HG02571 (cell line): ENCODE measurements at regions not wholly inside any gene's neighbourhood (a gene's known extent, or its start where the extent isn't known, plus 50 kb on each side); places are given as distances from the start of the nearest gene placed in this dataset.

Experiments used
- ATAC-seq: cut with Tn5 transposase; IDR thresholded peaks from one replicate; pipeline ENCODE4 v1.9.1; 2021; ENCODE audit warnings: mild to moderate bottlenecking, moderate library complexity; ENCODE audit not compliant: unreplicated experiment

DNA sequence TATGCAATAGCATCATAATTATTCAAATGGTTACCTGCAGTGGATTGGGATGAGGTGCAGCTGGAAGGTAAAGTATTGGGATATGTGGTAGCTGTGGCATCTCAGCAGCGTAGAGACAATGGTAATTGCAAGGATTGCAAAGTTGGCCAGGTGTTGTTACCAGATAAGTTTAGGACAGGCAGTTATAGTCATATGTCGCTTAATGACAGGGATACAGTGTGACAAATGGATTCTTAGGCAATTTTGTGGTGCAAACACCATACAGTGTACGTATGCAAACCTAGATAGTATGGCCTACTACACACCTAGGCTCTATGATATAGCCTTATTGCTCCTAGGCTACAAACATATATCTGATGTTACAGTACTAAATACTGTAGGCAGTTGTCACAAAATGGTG, 163.5 kb upstream of the LYZL2 start:
- no peak for ATAC-seq

DNA sequence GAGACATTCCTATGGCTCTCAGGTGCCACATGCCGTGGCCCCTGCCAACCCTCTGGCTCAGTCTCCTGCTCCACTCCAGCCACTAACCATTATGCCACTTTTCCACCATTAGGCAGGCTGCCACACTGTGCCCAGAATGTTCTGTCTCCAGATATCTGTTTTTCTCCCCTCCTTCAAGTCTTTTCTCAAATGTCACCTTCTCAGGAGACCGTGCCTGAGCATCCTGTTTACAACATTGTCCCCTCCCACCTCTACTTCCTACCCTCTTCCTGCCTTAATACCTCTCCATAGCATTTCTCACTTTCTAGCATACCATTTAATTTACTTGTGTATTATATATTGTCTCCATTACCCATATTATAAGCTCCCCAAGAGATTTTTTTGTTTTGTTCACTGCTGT, 162.5 kb upstream of the LYZL2 start:
- ATAC-seq: no peak

DNA sequence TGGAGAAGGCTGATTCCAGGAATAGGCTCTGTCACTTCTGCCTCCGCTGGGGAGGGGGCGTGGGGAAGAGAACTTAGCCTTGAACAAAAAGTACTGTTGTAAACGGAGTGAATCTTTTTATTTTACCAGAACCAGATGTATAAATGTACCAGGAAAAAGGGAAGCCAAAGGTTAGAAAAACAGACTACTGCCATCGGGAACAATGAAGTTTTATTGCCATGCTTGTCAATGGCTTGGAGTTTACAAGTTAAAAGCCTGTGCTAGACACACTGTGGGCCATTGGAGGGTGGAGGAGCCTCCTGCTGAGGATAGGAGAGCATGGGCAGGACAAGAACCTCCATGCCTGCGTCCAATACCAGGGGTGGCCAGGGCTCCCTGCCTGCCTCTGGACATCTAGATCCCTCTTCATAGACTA, 161.7 kb upstream of the LYZL2 start:
- no peak for ATAC-seq

DNA sequence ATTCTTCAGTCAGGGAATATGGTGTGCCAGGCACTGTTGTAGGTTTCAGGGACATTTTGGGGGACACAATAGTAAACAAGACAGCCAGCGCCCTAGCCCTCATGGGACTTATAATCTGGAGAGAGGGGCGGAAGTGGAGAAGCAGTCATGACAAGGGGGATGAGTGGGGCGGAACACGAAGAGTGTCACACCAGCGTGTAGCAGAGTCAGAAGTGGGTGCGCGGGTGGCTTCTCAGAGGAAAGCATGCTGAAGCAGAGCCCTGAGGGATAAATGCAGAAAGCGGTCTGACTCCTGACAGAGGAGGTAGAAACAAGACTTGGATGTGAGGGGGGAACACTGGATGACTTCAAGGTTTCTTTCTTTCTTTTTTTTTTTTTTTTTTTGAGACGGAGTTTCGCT, 160.3 kb upstream of the LYZL2 start:
- no peak for ATAC-seq

DNA sequence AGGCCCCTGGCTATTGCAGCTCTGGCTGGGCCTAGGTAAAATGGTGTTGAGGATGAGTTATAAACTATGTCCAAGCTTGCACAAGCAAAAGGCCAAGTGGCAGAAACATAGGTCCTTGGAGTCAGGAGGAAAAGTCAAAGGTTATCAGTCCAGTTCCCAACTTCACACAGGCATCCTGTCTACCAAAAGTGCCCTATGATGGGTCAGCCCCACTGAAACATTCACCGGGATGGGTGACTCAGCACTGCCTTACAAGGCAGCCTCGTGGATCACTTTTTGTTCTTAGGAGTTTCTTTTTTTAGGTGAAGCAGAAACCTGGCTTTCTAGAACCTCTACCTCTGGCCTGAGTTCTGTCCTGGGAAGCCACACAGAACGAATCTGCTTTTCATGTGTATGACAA, 158.8 kb upstream of the LYZL2 start:
- ATAC-seq: no peak

DNA sequence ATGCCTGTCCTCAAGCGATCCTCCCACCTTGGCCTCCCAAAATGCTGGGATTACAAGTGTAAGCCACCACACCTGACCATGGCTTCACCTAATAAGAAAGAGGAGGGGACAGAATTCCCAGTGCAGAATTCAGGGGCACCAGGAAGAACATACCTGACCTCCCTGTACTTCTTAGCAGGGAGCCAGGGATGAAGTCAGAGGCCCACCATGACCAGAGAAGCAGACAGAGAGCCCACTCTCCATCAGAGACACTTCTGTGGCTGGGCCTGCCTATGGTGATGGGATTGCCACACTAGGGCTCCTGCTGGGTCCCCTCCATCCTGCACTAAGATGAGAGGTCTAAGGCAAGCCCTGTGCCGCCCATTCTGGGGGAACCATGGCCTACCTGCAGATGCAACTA, 157.4 kb upstream of the LYZL2 start:
- ATAC-seq: no peak

DNA sequence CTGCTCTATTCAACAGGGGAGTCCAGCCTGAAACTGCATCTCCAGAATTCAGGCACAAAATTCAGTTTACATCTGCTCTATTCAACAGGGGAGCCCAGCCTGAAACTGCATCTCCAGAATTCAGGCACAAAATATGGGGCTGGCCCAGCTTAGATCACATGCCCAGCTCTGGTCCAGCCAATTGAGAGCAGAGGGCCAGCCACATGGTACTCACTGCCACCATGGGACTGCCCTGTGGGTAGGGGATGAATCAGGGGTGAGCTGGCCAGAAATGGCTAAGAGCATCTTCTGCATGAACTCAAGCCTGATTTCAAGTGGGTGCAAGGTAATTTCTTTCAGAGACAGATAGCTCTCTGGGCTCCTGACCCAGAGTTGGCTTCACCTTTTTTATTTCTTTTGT, 156.6 kb upstream of the LYZL2 start:
- ATAC-seq: no peak

DNA sequence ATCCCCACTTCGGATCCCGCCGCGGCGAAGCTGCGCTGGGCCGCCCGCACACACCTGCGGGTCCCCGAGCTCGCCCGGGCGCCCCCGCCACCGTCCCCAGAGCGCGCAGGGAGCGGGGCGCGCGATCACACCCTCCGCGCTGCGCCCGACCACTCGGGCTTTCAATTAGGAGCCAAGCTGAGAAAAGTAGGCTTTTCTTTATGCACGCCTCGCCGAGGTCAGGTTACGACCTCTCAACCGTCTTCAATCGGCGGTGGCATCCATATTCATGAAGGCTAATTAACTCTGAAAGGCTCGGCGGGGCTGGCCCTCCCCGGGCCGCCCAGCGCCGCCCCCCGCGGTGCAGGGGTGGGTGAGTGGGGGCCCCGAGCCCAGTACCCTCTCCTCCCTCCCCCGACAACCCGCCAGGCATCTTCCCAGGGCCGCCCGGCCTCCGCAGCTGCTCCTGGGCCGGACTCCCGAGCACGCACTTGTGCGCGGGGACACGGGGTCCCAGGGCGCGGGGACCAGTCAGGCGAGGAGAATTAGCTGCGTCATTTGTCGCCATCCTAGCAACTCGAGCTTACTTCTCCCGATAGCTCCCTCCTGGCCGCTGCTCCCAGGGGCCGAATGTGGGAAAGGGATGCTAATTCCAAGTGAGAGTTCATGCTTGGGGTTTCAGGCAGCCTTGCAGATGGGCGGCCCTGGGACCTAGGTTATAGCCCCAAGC, 155.5 kb upstream of the LYZL2 start:
- no peak for ATAC-seq

DNA sequence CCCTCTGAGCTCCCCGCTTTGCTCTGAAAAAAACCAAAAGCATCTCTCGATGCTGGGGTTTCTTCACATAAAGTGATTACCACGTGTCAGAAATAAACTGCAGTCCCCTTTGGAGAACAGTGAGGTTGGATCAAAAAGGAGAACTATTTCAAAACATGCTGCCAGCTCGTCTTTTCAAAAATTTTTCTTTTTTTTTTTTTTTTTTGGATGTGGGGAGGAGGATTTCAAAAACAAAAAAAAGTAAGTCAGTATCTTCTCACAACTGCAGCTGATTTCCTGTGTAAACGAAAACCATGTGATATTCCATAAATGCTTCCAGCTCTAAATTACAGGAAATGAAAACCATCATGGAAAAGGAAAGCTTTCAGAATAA, 155.0 kb upstream of the LYZL2 start:
- no peak for ATAC-seq

DNA sequence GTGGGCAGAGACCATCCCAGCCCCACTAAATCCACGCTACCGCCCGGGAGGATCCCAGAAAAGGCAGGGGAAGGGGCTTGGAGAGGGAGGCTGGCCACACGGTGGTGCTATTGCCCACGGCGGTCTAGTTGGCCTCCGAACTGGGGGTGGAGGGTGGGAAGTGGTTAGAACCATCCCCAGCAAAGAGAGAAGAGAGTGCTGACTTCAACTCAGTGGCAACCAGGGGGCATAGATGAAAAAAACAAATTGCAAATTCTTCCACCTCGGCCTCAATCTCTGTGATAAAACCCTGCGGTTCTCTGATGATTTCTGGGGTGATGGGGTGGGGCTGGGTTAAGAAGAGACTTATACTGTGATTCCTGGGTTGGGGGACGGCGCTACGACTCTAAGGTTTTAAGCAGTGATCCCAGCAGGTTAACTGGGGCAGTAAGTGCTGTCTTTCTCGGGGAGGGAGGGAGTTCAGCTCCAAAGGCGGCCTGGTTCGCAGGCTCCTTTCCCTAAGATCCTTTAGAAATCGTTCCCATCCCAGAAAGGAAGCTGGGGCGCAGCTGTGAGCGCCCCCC, 154.5 kb upstream of the LYZL2 start:
- ATAC-seq: peak; percentile 46

DNA sequence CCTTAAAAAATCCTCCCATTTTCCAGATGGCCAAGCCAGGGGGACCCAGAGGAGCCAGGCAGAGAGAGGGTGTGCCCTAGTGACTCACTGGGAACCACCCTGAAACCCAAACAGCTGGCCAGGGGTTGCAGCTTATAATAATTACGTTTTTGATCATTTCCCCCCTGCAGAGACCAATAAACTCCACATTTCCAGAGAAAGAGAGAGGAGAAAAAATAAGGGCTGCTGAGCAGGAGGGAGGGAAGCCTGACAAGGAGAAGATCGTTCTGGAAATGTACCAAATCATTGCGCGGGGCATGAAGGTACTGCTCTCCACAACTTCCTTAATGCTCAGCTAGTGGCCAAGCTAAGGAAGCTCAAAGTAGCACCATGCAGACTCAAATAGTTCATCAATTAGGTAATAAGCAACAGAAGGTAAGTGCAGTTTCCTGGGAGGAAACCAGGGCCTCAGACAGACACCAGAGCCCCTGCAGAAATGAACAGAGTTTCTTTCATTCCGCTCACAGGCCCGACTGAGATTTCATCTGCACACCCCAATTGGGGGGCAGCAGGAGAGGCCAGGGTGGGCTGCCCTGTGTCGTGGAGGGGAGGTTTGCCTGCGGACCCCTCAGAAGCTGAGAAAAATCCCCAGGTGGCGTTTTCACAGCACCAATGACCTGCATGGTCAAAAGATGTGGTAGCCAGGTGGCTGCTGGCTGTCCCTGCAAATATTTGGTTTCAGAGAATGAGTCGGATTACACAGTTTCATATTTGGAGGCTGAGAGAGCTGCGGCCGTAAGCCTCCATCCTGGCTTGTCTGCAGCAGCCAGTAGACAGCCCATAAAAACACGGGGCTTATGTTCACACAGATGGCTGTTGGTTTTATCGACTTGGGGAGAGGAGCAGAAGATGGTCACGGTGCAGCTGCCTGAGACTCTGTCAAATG, 153.2 kb upstream of the LYZL2 start:
- ATAC-seq: no peak

DNA sequence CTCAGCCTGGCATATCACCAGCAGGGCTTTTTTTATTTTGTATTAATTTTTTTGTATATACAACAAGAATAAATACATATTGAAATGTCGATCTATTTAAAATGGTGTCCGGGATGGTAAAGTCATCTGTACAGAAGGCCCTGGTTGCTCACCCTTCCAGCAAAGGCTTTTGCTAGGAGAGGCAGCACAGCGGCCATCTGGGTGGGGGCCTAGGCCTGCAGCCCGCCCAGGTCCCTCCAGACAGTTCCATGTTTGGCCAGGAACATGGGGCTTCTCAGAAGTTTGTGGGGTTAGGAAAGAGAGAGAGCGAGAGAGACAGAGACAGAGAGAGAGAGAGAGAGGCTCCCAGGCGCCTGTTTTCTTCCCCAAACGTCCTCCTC, 152.6 kb upstream of the LYZL2 start:
- ATAC-seq: no peak

DNA sequence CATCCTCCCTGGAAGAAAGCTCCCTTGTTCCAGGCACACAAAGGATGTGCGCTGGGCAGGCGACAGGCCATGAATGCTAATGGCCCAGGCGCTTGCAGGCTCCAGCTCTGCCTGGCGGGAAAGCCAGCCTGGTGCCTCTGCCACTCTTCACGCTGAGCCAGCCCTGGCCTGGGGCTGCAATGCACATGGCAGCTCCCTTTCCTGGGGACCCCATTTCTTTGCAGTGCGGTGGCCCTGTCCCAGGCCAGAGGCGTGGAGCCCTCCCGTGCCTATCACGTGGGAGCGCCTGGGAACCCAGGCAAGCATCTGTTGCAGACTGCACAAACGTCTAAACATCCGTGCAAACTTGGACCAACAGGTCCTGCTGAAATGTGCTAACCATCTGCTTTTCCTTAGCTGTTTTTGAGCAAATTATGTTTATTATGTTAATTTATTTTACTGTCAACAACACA, 152.1 kb upstream of the LYZL2 start:
- ATAC-seq: no peak

DNA sequence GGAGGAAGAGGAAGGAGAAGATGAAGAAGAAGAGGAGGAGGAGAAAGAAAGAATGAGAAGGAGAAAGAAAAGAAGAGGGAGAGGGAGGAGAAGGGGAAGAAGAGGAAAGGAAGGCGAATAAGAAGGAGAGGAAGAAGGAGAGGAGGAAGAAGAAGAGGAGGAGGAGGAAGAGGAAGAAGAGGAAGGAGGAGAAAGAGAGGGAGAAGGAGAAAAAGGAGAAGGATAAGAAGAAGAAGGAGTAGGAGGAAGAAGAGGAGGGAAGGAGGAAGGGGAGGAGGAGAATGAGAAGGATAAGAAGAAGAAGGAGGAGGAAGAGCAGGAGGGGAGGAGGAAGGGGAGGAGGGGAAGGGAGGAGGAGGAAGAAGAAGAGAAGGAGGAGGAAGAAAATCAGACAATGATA, 149.2 kb upstream of the LYZL2 start:
- no peak for ATAC-seq

DNA sequence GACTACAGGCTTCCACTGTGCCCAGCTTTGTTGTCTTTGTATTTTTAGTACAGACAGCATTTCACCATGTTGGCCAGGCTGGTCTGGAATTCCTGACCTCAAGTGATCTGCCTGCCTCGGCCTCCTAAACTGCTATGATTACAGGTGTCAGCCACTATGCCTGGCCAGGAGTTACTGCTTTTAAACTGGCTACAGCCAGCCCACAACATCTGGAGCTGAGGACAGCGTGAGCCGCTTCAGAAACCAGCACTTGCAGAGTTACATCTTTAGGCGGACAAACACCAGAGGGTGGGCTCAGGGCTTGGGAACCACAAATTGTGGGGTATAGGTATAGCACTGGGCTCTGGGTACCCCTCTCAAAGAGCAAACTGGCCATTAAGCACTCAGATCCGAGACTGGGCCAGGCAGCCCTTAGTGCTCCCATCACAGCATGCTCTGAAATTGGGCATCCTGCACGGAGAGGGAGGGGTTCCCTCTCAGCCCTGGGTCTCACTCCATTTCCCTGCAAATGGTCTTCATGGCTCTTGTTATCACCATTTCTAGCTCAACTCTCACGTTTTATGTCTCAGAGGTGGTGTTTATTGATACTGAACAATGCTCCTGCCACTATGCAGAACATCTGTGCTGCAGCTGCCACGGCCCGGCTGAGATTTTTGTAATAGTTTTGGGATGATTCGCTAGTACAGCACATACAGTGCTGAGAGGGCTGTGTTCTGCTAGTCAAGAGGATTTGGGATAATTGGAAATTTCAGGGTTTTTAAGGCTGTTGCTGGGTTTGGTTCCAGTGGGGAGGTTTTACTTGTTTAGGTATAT, 146.4 kb upstream of the LYZL2 start:
- ATAC-seq: no peak

DNA sequence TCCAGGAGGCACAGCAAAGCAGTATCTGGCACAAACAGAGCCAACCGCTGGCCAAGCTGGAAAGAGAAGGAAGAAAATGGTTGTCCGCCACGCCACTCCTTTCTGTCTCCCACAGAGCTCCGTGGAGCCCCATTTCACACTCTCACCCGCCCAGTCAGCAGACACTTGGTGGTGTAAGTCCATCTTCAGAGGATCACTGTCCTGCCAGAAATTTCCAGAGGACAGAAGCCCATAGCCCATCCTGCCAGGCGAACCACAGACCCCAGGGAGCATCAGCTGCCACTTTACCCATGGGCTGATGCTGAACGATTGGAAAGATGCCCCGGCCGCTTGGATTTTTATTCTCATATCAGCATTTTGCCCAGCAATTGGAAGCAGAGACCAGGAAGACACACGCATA, 144.7 kb upstream of the LYZL2 start:
- no peak for ATAC-seq

DNA sequence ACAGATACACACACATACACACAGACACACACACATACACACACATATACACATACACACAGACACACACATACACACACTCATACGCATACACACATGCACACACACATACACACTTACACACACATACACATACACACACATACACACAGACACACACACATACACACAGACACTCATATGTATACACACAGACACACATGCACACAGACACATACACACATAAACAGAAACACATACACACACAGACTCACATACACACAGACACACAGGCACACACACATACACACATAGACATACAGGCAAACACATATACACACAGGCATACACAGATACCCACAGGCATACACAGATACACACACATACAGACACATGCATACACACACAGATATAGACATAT, 143.9 kb upstream of the LYZL2 start:
- ATAC-seq: no peak

DNA sequence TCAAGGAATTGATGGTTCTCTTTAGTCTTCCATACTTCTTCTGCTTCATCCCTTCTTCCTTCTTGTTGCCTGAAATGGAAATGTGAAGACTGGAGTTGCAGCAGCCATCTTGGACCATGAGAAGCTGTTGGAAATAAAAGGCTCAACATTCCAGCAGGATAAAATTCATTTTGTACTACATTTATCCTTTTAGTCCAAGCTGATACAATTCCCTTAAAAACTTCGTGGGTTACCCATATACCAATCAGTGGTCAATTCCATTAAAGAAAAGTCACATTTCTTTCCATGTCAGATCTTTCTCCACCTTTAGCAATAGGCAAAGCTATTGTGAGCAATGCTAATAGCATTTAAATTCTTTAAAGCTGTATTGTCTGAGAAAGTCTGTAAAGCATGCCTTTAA, 141.3 kb upstream of the LYZL2 start:
- no peak for ATAC-seq

DNA sequence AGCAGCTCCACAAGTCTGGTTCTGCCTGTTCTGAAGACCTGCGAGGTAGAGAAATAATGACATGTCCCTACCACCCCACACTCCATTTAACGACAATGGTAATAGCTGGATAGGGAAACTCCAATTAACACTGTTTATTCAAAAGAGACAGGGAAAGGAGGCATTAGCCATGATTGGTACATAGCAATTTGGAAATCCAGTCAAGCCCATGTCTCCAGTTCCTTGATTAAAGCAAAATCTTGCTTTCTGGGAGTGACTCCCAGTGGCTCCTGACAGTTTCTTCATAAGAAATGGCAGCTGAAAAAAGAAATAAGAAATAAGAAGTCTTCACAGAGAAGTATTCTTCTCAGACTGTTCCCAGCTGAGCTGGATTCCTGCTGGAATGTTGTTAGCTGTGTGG, 140.7 kb upstream of the LYZL2 start:
- ATAC-seq: no peak

DNA sequence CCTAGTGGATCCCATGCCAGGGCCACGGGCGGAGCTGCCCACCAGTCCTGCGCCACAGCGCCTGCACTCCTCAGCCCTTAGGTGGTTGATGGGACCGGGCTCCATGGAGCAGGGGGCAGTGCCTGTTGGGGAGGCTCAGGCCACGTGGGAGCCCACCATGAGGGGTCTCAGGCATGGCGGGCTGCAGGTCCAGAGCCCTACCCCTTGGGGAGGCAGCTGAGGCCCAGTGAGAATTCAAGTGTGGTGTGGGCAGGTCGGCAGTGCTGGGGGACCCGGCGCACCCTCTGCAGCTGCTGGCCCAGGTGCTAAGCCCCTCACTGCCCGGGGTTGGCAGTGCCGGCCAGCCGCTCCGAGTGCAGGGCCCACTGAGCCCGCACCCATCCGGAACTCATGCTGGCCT, 139.8 kb upstream of the LYZL2 start:
- no peak for ATAC-seq

DNA sequence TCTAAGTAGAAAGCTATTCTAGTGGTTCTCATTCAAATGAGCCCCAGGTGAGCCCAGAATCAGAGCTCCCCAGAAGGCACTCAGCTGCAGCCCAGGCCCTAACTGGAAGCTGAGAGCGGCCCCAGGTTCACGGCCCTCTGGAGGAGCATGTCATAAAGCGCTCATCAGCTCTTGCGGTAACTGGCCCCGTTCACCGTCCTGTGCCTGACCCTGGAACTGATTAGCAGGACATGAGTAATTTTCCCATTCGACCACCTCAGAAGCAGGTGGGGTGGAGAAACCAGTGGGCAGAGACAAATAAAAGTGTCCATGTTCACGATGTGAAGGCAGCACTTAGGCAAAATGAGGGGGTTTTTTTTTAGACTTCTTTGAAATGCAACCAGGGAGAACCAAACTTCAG, 136.1 kb upstream of the LYZL2 start:
- no peak for ATAC-seq
